ENCODE measurements at regions not wholly inside any gene's neighbourhood (a gene's known extent, or its start where the extent isn't known, plus 50 kb on each side); places are given as distances from the start of the nearest gene placed in this dataset.

DNA sequence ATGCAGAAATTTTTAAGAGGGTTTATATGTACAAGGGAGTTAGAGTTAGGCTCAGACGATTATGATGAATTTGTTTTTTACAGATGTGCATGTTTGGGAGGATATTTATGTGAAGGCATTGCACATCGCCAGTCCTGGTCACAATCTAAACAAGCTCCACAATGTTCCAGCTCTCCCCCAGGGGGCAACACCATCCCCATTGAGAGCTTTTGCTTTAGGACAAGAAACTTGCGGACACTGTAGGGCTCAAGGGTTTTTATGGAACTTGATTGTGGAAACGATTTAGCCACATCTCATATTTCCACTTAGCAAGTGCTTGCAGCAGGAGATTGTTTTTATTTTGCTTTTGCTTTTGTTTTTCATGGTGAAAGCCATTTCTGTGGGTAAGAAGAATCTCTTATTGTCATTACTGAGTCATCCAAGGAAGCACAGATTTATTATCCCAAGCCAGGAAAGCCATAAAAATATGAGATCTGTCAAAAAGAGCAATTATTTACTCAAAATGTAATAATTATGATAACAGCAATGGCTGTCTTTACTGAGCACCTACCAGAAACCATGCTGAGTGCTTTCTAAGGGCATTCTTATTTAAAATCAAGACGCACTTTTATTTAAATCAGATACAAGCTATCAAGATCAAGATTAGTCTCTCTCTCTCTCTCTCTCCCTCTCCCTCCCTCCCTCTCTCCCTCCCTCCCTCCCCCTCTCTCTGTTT, 276.7 kb upstream of the SRRM4 start:
- no peak for TF ChIP-seq RAD21 (CRISPR knock-in tag; IDR thresholded peaks at IDR 0.05)
- no peak for TF ChIP-seq ZBTB25 (CRISPR knock-in tag; IDR thresholded peaks at IDR 0.05)
- TF ChIP-seq ZMYM4 (CRISPR knock-in tag; IDR thresholded peaks at IDR 0.05): no peak
- TF ChIP-seq, protein P1, sequence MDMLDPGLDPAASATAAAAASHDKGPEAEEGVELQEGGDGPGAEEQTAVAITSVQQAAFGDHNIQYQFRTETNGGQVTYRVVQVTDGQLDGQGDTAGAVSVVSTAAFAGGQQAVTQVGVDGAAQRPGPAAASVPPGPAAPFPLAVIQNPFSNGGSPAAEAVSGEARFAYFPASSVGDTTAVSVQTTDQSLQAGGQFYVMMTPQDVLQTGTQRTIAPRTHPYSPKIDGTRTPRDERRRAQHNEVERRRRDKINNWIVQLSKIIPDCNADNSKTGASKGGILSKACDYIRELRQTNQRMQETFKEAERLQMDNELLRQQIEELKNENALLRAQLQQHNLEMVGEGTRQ (IDR thresholded peaks at IDR 0.05; ENCODE audit: low read depth, low read length): no peak
- TF ChIP-seq, protein P1 (CRISPR knock-in tag; IDR thresholded peaks at IDR 0.05; ENCODE audit: borderline replicate concordance): no peak
- no peak for TF ChIP-seq HBP1 (CRISPR knock-in tag; IDR thresholded peaks at IDR 0.05; ENCODE audit: low read depth)
- TF ChIP-seq NR2C2 (CRISPR knock-in tag; IDR thresholded peaks at IDR 0.05; ENCODE audit: borderline replicate concordance): no peak
- no peak for TF ChIP-seq YY1 (IDR thresholded peaks at IDR 0.05; ENCODE audit: insufficient read depth, insufficient replicate concordance, low read depth, low read length)
- no peak for TF ChIP-seq FOXJ3 (CRISPR knock-in tag; IDR thresholded peaks at IDR 0.05; ENCODE audit: borderline replicate concordance)
- TF ChIP-seq SRY (CRISPR knock-in tag; IDR thresholded peaks at IDR 0.05): no peak
